Fibroblast of mammary gland (primary cell): ENCODE measurements at regions not wholly inside any gene's neighbourhood (a gene's known extent, or its start where the extent isn't known, plus 50 kb on each side); places are given as distances from the start of the nearest gene placed in this dataset.
A peak's percentile ranks its signal among the peaks of the same experiment; 100 is the strongest.

Experiments used
- DNase-seq: peaks from one replicate; pipeline ENCODE4 v3.0.0-alpha.2; 2010; ENCODE audit warnings: low read depth
- H3K4me3 ChIP-seq: 2 replicates; pipeline ENCODE4 v1.5.1; 2011; ENCODE audit warnings: low read depth, mild to moderate bottlenecking, low read length, moderate library complexity; ENCODE audit not compliant: control insufficient read depth
- TF ChIP-seq, protein P1 (sequence below): conservative IDR thresholded peaks from 2 replicates; pipeline ENCODE4 v1.5.1; 2011; ENCODE audit warnings: low read depth, low read length, inconsistent platforms; ENCODE audit not compliant: control insufficient read depth, insufficient read depth

- peak; percentile 76 for DNase-seq
Measured at GRCh38 chr11:28834877-28835276, 726.7 kb downstream of the METTL15 start.

GRCh38 chr11:28833670-28834069 is 725.5 kb downstream of the METTL15 start:
- DNase-seq = peak; percentile 72
- TF ChIP-seq, protein P1, sequence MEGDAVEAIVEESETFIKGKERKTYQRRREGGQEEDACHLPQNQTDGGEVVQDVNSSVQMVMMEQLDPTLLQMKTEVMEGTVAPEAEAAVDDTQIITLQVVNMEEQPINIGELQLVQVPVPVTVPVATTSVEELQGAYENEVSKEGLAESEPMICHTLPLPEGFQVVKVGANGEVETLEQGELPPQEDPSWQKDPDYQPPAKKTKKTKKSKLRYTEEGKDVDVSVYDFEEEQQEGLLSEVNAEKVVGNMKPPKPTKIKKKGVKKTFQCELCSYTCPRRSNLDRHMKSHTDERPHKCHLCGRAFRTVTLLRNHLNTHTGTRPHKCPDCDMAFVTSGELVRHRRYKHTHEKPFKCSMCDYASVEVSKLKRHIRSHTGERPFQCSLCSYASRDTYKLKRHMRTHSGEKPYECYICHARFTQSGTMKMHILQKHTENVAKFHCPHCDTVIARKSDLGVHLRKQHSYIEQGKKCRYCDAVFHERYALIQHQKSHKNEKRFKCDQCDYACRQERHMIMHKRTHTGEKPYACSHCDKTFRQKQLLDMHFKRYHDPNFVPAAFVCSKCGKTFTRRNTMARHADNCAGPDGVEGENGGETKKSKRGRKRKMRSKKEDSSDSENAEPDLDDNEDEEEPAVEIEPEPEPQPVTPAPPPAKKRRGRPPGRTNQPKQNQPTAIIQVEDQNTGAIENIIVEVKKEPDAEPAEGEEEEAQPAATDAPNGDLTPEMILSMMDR = no peak
- H3K4me3 ChIP-seq = no peak overlapping the region

More at GRCh38 chr11:28834877-28835276, 726.7 kb downstream of the METTL15 start:
- H3K4me3 ChIP-seq = no peak overlapping the region
- TF ChIP-seq, protein P1 = no peak

- no peak overlapping the region for H3K4me3 ChIP-seq
- TF ChIP-seq, protein P1 = no peak
- DNase-seq = no peak
Measured at GRCh38 chr11:28833169-28833568, 725.0 kb downstream of the METTL15 start.

- no peak for DNase-seq
- no peak overlapping the region for H3K4me3 ChIP-seq
- TF ChIP-seq, protein P1 = no peak
Measured at GRCh38 chr11:28826807-28827206, 718.6 kb downstream of the METTL15 start.

DNA sequence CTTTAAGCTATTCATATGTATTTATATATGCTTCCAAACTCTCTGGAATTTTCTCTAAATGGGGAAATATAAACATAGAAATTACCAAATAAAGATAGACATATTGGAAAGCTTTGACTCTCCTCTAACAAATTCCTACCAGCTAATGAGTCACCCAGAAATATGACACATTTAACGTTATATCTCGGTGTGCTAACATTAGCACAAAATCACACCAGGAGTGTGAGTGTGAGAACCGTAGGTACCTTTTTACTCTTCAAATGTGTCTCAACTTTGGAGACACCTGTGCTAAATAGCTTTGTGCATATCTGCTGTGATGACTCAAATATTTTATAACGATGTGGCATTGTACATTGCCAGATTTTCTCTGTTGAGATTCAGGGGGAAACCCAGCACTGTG is 714.4 kb downstream of the METTL15 start:
- TF ChIP-seq, protein P1 = no peak
- H3K4me3 ChIP-seq = no peak overlapping the region

DNA sequence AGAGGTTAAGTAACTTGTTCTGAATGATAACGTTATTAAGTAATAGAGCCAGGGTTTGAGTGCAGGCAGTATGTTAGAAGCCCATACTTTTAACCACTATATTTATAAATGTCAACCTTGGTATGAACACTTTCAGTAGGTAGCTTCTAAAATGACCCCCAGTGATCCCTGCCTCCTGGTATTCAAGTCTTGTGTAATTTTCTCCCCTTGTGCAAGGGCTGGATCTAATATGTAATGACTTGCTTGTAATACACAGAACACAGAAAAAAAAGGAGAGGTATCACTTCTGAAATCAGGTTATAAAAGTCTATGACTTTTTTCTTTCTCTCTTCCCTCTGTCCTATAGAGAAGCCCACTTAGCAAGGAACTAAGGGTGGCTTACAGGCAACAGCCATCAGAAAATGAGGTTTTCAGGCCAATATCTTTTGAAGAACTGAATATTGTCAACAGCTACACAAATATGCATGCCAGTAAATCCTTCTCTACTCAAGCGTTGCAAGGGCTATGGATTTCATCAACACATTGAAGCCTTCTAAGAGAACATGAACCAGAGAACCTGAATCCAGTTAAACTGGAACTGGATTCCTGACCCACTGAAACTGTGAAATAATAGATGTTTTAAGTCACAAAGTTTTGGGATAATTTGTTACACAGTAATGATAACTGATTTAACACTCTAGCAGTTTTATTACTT is 712.3 kb downstream of the METTL15 start:
- H3K4me3 ChIP-seq = no peak overlapping the region
- no peak for DNase-seq
- TF ChIP-seq, protein P1 = no peak

More for the DNA sequence above, 714.4 kb downstream of the METTL15 start:
- no peak for DNase-seq

DNA sequence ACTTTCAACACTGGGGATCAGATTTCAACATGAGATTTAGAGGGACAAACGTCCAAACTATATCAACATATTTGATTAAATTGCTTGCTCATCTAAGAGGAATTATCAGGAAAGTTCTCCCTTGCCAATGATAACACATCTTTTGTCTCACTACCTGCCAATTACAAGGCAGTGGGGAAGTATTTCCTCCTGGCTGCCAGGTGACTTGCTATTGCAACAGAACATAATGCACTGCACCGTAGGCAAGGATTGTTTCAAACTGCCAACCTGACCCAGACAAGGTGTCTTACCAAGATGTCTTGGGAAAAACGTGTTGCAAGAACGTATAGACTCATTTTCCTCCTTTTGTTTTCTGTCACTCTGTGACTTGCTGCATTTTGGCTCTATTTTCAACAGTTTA is 711.6 kb downstream of the METTL15 start:
- no peak for DNase-seq
- H3K4me3 ChIP-seq = no peak overlapping the region

More for the DNA sequence above, 711.6 kb downstream of the METTL15 start:
- TF ChIP-seq, protein P1 = no peak
